Transverse colon (tissue), 4 donors: ENCODE measurements at regions not wholly inside any gene's neighbourhood (a gene's known extent, or its start where the extent isn't known, plus 50 kb on each side); places are given as distances from the start of the nearest gene placed in this dataset.
"Not testable (repeated sequence)": the region's sequence is repeated elsewhere in the genome, so short reads cannot be mapped to it uniquely, and the experiment has no call there.

ENCODE experiments used
- CTCF ChIP-seq, 5 experiments: fragments of 200-600 bp in 3 of 5; fragments of 450-650 bp in 2 of 5; sonication (generic) in 3 of 5; IDR thresholded peaks; 1 replicate in 2 of 5; 2 replicates in 3 of 5; pipeline ENCODE4 v1.5.1; 2016 to 2017; ENCODE audit warnings: antibody characterized with exemption in 5 of 5, inconsistent platforms in 3 of 5, mild to moderate bottlenecking in 2 of 5, moderate library complexity in 1 of 5
- EP300 ChIP-seq: sonication (generic); formaldehyde crosslinking; IDR thresholded peaks from one replicate; pipeline ENCODE4 v1.6.1; 2017; ENCODE audit warnings: antibody characterized with exemption, low read depth
- POLR2A ChIP-seq: fragments of 450-650 bp; IDR thresholded peaks from one replicate; pipeline ENCODE4 v1.6.1; 2016; ENCODE audit warnings: antibody characterized with exemption, mild to moderate bottlenecking, moderate library complexity
- POLR2AphosphoS5 ChIP-seq, 3 donors: sonication (generic); formaldehyde crosslinking; IDR thresholded peaks; one replicate each; pipeline ENCODE4 v1.6.1; 2016; ENCODE audit warnings: antibody characterized with exemption in 3 of 3

- not testable (repeated sequence) for TF ChIP-seq CTCF (IDR thresholded peaks at IDR 0.05); POLR2AphosphoS5 (IDR thresholded peaks at IDR 0.05); POLR2A; EP300
These were observed 102.6 kb downstream of the C17orf67 start for GRCh38 chr17:56731096-56731495.
